ENCODE measurements at regions not wholly inside any gene's neighbourhood (a gene's known extent, or its start where the extent isn't known, plus 50 kb on each side); places are given as distances from the start of the nearest gene placed in this dataset.

- DNase-seq, result no peak
Observed at GRCh38 chr5:159422910-159423309, 92.6 kb upstream of the IL12B start.

- DNase-seq, result no peak
Observed at GRCh38 chr5:159424123-159424522, 93.8 kb upstream of the IL12B start.

GRCh38 chr5:159426694-159427093 is 96.4 kb upstream of the IL12B start:
- DNase-seq, result no peak

- peak; percentile 12 for DNase-seq
Observed at GRCh38 chr5:159427180-159428012, 97.1 kb upstream of the IL12B start.

- DNase-seq, result no peak
Observed at GRCh38 chr5:159430361-159431012, 100.2 kb upstream of the IL12B start.

GRCh38 chr5:159435855-159436254 is 105.6 kb upstream of the IL12B start:
- DNase-seq, result no peak

- no peak for DNase-seq
Observed at GRCh38 chr5:159438092-159438491, 107.8 kb upstream of the IL12B start.

- DNase-seq, result no peak
Observed at GRCh38 chr5:159439002-159439401, 108.7 kb upstream of the IL12B start.

- no peak for DNase-seq
Observed at GRCh38 chr5:159440235-159440634, 109.9 kb upstream of the IL12B start.

GRCh38 chr5:159440968-159441367 is 110.7 kb upstream of the IL12B start:
- DNase-seq, result no peak

- no peak for DNase-seq
Observed at GRCh38 chr5:159441441-159441840, 111.2 kb upstream of the IL12B start.

GRCh38 chr5:159442206-159442850 is 112.0 kb upstream of the IL12B start:
- DNase-seq, result no peak

- peak; percentile 55 for DNase-seq
Observed at GRCh38 chr5:159444441-159445082, 114.3 kb upstream of the IL12B start.

GRCh38 chr5:159447116-159447515 is 116.8 kb upstream of the IL12B start:
- DNase-seq, result no peak

GRCh38 chr5:159448841-159449407 is 118.6 kb upstream of the IL12B start:
- DNase-seq, result no peak

GRCh38 chr5:159449925-159450324 is 119.6 kb upstream of the IL12B start:
- no peak for DNase-seq

- no peak for DNase-seq
Observed at GRCh38 chr5:159450417-159450816, 120.1 kb upstream of the IL12B start.

GRCh38 chr5:159451197-159452052 is 121.1 kb upstream of the IL12B start:
- no peak for DNase-seq

- no peak for DNase-seq
Observed at GRCh38 chr5:159452480-159453167, 122.3 kb upstream of the IL12B start.

- DNase-seq, result no peak
Observed at GRCh38 chr5:159453209-159453608, 122.9 kb upstream of the IL12B start.

GRCh38 chr5:159456261-159456660 is 126.0 kb upstream of the IL12B start:
- DNase-seq, result no peak
